Vagina (tissue), 2 donors: ENCODE measurements at regions not wholly inside any gene's neighbourhood (a gene's known extent, or its start where the extent isn't known, plus 50 kb on each side); places are given as distances from the start of the nearest gene placed in this dataset.

Experiments
- DNase-seq, 2 donors: peaks; one replicate each; pipeline ENCODE4 v3.0.0-alpha.2; 2017; ENCODE audit errors: extremely low spot score in 2 of 2
- H3K27ac ChIP-seq: fragments of 200-600 bp; sonication (generic); one replicate; pipeline ENCODE4 v1.5.1; 2019
- H3K27me3 ChIP-seq: fragments of 200-600 bp; sonication (generic); one replicate; pipeline ENCODE4 v1.5.1; 2019
- H3K36me3 ChIP-seq, 2 donors: fragments of 200-600 bp; sonication (generic); one replicate each; pipeline ENCODE4 v1.5.1; 2017 to 2019
- H3K4me1 ChIP-seq: fragments of 200-600 bp; sonication (generic); one replicate; pipeline ENCODE4 v1.5.1; 2019
- H3K4me3 ChIP-seq, 2 donors: fragments of 200-600 bp; sonication (generic); 1 replicate in 1 of 2; 2 replicates in 1 of 2; pipeline ENCODE4 v1.5.1; 2016 to 2019
- H3K9me3 ChIP-seq: fragments of 200-600 bp; sonication (generic); one replicate; pipeline ENCODE4 v1.5.1; 2019
- POLR2A ChIP-seq, 2 donors: fragments of 450-650 bp; IDR thresholded peaks; one replicate each; pipeline ENCODE4 v1.6.1; 2017; ENCODE audit warnings: antibody characterized with exemption in 2 of 2, mild to moderate bottlenecking in 2 of 2, moderate library complexity in 2 of 2
- POLR2AphosphoS5 ChIP-seq, 2 donors: sonication (generic); formaldehyde crosslinking; IDR thresholded peaks; one replicate each; pipeline ENCODE4 v1.9.0; 2017; ENCODE audit warnings: antibody characterized with exemption in 2 of 2, mild to moderate bottlenecking in 2 of 2, low read depth in 1 of 2; ENCODE audit not compliant: insufficient read depth in 1 of 2
- intact Hi-C: fragments of 100-400 bp; cut with DNase I; formaldehyde crosslinking; loops from one replicate; pipeline ENCODE4 v1.15.1; 2023
- TF ChIP-seq, protein P1 (sequence below), 3 experiments: fragments of 450-650 bp in 2 of 3; fragments of 200-600 bp in 1 of 3; sonication (generic) in 1 of 3; IDR thresholded peaks; one replicate each; pipeline ENCODE4 v1.5.1; 2017 to 2019; ENCODE audit warnings: antibody characterized with exemption in 3 of 3, mild to moderate bottlenecking in 2 of 3, moderate library complexity in 2 of 3

DNA sequence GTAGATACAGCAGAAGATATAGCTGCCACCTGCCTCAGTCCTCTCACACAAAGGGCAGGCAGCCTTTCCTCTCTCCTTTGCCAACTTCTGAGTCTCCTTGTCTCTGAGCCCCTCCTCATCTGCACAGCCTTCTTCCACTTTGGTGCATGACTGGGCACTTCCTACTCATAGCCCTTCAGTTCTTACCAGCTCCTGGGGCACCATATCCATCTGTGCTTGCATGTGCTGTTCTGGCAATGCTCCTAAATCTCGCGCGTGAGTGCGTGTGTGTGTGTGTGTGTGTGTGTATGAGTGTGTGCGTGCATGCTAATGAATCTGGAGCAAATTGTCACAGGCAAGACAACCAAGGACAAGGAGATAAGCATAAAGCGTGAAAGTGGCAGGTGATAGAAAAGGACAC lies 1271.6 kb upstream of the SORCS1 start:
- no peak overlapping the region for H3K4me3 ChIP-seq

DNA sequence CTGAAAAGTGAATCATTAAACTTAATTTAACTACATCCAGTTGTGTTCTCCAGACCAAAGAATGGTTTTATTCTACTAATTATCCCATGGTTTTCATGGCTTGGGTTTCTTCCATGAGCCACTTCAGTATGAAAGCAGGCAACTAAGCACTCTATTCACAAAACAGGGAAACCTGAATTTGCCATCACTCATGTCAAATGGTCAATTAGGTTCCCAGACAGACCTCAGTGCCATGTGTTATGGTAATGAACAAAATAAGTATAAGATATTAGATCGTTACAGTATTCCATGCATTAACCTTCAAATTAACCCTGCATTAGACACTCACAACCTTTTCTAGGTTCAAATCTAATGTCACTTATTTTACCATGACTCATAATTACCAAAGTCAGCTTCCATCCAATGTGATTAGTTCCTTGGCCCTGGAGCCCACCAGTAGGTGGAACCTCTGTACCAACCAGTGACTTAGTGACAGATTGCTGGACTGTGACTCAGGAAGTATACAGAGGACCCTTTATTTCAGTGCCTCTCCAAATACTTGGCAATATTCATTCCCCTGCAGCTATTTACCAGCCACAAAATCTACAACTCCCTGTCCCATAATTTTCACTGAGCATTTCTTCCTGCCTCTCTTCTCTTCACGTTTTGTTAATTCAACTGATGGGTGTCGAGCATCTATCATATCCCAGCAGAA lies 1270.2 kb upstream of the SORCS1 start:
- no peaks in the 10 kb centered on the region for H3K27me3 ChIP-seq
- no peak overlapping the region for H3K27ac ChIP-seq
- no peaks in the 10 kb centered on the region for H3K9me3 ChIP-seq
- intact Hi-C loops: no loop called here
- TF ChIP-seq, protein P1, sequence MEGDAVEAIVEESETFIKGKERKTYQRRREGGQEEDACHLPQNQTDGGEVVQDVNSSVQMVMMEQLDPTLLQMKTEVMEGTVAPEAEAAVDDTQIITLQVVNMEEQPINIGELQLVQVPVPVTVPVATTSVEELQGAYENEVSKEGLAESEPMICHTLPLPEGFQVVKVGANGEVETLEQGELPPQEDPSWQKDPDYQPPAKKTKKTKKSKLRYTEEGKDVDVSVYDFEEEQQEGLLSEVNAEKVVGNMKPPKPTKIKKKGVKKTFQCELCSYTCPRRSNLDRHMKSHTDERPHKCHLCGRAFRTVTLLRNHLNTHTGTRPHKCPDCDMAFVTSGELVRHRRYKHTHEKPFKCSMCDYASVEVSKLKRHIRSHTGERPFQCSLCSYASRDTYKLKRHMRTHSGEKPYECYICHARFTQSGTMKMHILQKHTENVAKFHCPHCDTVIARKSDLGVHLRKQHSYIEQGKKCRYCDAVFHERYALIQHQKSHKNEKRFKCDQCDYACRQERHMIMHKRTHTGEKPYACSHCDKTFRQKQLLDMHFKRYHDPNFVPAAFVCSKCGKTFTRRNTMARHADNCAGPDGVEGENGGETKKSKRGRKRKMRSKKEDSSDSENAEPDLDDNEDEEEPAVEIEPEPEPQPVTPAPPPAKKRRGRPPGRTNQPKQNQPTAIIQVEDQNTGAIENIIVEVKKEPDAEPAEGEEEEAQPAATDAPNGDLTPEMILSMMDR (IDR thresholded peaks at IDR 0.05): no peak
- no peak for TF ChIP-seq POLR2A (IDR thresholded peaks at IDR 0.05)
- no peak for TF ChIP-seq POLR2AphosphoS5 (IDR thresholded peaks at IDR 0.05; ENCODE audit: insufficient read depth in 1 of 2, low read depth in 1 of 2)
- H3K4me3 ChIP-seq: no peak overlapping the region
- DNase-seq: no peak
- no peaks in the 10 kb centered on the region for H3K4me1 ChIP-seq
- H3K36me3 ChIP-seq: no peaks in the 10 kb centered on the region

More for the DNA sequence above, 1271.6 kb upstream of the SORCS1 start:
- no peak for TF ChIP-seq POLR2AphosphoS5 (IDR thresholded peaks at IDR 0.05; ENCODE audit: insufficient read depth in 1 of 2, low read depth in 1 of 2)
- no peak for TF ChIP-seq POLR2A (IDR thresholded peaks at IDR 0.05)
- TF ChIP-seq, protein P1 (IDR thresholded peaks at IDR 0.05): no peak
- H3K27ac ChIP-seq: no peak overlapping the region
- no peaks in the 10 kb centered on the region for H3K36me3 ChIP-seq
- no peak for DNase-seq
- H3K4me1 ChIP-seq: no peaks in the 10 kb centered on the region
- H3K27me3 ChIP-seq: no peaks in the 10 kb centered on the region
- intact Hi-C loops: no loop called here
- no peaks in the 10 kb centered on the region for H3K9me3 ChIP-seq

DNA sequence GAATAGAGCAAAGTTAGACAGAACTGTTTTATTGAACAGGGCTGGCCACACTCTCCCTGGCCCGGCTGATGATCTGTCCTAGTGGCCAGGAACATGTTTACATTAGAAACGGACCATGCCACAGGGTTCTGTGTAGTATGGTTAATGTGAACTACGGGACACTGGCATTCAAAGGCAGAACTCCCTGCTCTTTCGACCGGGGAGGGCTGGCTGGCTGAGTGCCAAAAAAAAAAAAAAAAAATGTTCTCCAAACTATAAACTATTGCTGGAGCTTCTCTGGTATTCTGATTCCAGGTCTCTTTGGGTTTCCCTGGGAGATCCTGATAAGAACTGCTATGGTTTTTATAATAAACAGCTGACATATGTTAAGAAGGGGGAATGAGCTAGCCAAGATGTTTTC lies 1262.6 kb upstream of the SORCS1 start:
- TF ChIP-seq, protein P1 (IDR thresholded peaks at IDR 0.05): no peak
- TF ChIP-seq POLR2AphosphoS5 (IDR thresholded peaks at IDR 0.05; ENCODE audit: insufficient read depth in 1 of 2, low read depth in 1 of 2): no peak
- TF ChIP-seq POLR2A (IDR thresholded peaks at IDR 0.05): no peak
- intact Hi-C loops: no loop called here
- Histone ChIP-seq H3K9me3 (no peaks in the 10 kb centered on the region), H3K27me3 (no peaks in the 10 kb centered on the region), H3K4me3 (no peak overlapping the region), H3K36me3 (no peaks in the 10 kb centered on the region), H3K27ac (no peak overlapping the region), H3K4me1 (no peaks in the 10 kb centered on the region)
- DNase-seq: no peak

DNA sequence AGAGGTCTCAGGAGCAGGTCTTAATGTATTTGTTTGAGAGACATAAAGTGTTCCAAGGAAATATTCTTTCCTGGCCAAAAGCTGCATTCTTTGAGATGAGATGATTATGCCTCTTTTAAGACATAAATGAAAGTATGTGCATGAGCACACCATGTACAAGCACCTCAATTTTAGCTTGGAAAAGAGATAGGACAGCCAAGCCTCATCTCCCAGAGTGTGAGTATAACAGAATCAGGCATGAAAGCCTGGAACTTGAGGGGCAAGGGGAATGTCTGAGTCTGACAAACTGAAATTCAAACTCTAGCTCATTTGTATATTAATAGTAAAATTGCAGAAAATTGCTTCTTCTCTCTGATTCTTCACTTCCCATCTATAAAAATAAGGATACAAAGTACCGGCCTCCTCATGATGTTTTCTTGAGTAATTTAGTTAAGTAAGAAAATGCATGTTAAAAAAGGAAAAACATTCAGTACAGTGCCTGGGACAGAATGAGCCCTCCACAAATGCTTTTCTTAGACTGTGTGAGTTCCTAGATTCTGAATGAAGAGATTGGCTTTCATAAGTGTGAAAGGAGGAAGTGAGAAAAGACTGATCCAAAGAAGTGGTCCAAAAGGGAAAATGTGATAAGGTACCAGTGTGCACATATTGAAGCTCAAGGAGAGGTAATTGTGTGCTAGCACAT lies 1260.9 kb upstream of the SORCS1 start:
- no peak overlapping the region for H3K27ac ChIP-seq
- no peak for DNase-seq
- TF ChIP-seq, protein P1 (IDR thresholded peaks at IDR 0.05): no peak
- TF ChIP-seq POLR2AphosphoS5 (IDR thresholded peaks at IDR 0.05; ENCODE audit: insufficient read depth in 1 of 2, low read depth in 1 of 2): no peak
- no peak for TF ChIP-seq POLR2A (IDR thresholded peaks at IDR 0.05)
- intact Hi-C loops: no loop called here
- H3K4me1 ChIP-seq: no peaks in the 10 kb centered on the region
- no peaks in the 10 kb centered on the region for H3K27me3 ChIP-seq
- H3K9me3 ChIP-seq: no peaks in the 10 kb centered on the region
- H3K4me3 ChIP-seq: no peak overlapping the region
- H3K36me3 ChIP-seq: no peaks in the 10 kb centered on the region

DNA sequence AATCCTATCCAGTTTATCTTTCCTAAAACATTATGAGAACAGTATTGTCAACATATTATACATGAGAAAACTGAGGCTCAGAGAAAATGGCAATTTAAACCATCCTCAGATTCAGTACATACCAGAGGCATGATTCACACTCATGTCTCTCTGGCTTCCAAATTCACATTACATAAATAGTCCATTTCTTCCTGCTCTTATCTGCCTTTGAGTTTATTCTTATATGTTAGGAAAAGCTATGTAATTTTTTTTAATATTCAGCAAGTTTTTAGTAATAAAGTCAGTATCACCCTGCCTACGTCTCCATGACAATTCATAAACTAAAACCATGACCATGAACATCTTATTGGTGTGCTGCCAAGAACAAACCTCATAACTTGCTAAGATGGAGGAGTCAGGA lies 1260.2 kb upstream of the SORCS1 start:
- no peak overlapping the region for H3K27ac ChIP-seq
- H3K36me3 ChIP-seq: no peaks in the 10 kb centered on the region
- DNase-seq: no peak
- no peak for TF ChIP-seq POLR2AphosphoS5 (IDR thresholded peaks at IDR 0.05; ENCODE audit: insufficient read depth in 1 of 2, low read depth in 1 of 2)
- no peaks in the 10 kb centered on the region for H3K27me3 ChIP-seq
- H3K9me3 ChIP-seq: no peaks in the 10 kb centered on the region
- no peak overlapping the region for H3K4me3 ChIP-seq
- intact Hi-C loops: no loop called here
- H3K4me1 ChIP-seq: no peaks in the 10 kb centered on the region
